Activated CD4-positive, alpha-beta T cell treated with anti-CD3 and anti-CD28 coated beads for 48 hours (primary cell): ENCODE measurements at regions not wholly inside any gene's neighbourhood (a gene's known extent, or its start where the extent isn't known, plus 50 kb on each side); places are given as distances from the start of the nearest gene placed in this dataset.
A peak's percentile ranks its signal among the peaks of the same experiment; 100 is the strongest.
"Not testable (repeated sequence)": the region's sequence is repeated elsewhere in the genome, so short reads cannot be mapped to it uniquely, and the experiment has no call there.

ENCODE experiments used
- DNase-seq: peaks from one replicate; pipeline ENCODE4 v3.0.0-alpha.2; 2020

- DNase-seq: not testable (repeated sequence)
Measured at GRCh38 chr12:76292891-76293290, 55.3 kb downstream of the BBS10 start.

- not testable (repeated sequence) for DNase-seq
Measured at GRCh38 chr12:76292305-76292704, 55.9 kb downstream of the BBS10 start.

DNA sequence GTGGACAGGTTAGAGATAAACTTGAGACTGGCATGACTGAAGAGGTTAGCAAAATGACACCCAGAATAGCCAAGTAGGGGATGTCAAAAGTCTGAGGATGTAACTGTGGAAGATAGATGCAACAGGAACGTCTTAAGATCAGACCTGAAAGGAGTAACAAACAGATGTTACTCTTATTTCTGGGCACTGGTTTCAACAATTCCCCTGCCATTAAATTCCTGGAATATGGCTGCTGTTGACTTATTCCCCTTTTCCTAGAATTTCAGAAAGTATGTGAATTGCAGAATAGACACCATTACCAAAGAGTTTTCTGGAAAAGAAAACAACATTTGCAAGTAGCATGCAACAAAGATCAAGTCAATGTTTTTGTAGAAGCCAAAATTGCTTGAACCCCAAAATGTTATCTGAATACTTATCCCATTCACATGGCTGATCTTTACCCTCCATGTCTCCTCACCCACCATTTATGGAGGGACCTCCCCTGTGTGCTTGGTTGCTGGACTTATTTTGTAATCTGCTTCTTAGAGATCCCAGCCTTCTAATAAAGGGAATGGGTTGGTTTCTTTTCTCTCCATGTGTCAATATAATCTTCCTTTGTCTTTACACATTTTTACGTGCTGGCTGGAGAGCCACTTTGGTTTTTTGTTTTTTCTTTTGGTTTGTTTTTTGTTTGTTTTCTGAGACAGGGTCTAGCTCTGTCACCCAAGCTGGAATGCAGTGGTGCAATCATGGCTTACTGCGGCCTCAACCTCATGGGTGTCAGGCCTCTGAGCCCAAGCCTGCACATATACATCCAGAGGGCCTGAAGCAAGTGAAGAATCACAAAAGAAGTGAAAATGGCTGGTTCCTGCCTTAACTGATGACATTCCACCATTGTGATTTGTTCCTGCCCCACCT lies 57.0 kb downstream of the BBS10 start:
- no peak for DNase-seq

DNA sequence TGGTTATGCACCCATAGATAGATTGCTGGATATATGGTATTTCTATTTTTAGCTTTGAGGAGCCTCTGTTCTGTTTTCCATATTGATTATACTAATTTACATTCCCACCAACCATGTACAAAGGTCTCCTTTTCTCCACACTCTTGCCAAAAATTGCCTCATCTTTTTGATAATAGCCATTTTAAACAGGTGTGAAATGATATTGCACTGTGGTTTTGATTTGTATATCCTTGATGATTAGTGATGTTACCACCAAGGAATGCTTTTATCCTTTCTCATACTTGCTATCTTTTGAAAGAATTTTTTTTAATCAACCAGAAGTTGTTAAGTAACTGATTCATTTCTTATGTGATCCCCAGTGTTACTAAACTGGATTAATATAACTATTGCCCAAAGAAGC lies 60.0 kb downstream of the BBS10 start:
- DNase-seq: no peak

DNA sequence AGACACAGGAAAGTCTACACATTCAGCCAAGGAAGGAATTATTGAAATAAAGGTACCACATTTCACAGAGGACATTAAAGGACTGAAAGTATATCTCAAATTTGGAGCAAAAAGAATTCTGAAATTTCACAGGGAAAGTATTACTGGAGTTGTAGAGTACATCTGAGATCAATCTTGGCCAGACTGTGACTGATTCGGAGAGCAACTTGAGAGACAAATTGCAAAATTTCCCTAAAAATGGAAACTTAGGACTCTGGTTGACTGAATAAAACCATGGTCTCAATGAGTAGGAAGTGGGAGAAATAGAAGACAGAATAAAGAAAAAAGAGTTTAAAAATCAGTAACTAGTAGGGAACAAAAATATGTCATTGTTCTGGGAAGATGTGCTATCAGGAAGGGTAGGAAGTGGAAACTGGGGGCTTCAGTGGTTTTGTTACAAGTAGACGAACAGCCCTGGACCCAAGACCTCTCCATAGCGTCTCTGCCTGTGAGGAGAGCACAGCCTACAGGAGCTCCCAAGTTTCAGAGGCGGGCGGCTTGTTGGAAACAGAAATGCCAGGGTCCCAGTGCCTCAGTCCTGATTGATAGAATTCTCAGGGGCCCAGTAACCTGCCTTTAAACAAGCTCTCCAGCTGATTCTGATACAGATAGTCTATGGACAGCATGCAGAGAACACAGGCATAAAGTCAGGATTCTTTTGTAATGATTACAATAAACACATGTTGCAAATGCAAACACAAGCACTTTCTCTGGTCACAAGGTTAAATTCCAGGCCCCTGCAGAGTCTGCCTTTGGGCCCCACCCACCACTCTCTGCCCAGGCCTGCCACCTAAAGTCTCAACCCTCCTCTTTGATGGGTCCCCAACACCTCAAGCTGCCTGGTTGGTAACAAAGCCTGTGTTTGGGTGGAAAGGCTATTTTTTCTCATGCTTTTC lies 63.1 kb downstream of the BBS10 start:
- no peak for DNase-seq

GRCh38 chr12:76282744-76283143 lies 65.5 kb downstream of the BBS10 start:
- no peak for DNase-seq

DNA sequence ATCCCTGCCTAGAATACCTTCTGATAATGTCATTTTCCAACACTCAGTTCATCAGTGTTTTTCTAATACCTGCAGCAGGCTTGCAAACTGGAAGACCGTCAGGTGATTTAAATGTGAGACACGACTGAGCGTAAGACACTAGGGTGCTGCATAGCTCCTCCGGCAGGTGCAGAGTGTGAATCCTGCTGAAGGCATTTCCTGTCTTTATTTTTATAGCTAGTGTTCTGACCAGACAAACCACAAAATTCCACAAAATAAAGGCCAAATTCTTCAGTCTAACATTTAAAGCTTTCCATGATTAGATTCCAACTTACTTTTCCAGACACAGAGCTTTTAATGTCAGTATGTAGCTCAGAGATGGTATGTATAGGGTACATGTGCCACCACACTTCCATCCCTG lies 70.7 kb downstream of the BBS10 start:
- DNase-seq: no peak

GRCh38 chr12:76276499-76277151 lies 71.6 kb downstream of the BBS10 start:
- no peak for DNase-seq

- no peak for DNase-seq
Measured at GRCh38 chr12:76275511-76276093, 72.6 kb downstream of the BBS10 start.

- peak; percentile 57 for DNase-seq
Measured at GRCh38 chr12:76274420-76275083, 73.7 kb downstream of the BBS10 start.

GRCh38 chr12:76272287-76272686 lies 75.9 kb downstream of the BBS10 start:
- DNase-seq: no peak

GRCh38 chr12:76270657-76271358 lies 77.4 kb downstream of the BBS10 start:
- DNase-seq: no peak

DNA sequence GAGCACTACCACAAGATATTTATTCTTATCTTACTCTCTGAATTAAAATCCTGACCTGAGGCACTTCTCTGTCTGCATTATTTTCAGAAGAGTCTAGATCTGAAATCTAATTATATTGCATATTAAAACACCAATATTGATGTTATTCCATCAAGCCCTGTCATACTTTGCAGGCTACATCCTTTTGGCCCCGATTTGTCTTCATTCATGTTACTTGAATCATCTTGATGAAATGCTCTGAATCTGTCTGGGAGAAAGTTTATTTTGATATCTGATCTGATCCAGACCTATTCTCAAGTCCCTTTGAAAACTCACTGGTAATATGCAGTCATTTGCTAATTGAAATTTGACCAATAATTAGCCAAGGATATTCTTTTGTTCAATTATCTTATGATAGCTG lies 79.9 kb downstream of the BBS10 start:
- no peak for DNase-seq

DNA sequence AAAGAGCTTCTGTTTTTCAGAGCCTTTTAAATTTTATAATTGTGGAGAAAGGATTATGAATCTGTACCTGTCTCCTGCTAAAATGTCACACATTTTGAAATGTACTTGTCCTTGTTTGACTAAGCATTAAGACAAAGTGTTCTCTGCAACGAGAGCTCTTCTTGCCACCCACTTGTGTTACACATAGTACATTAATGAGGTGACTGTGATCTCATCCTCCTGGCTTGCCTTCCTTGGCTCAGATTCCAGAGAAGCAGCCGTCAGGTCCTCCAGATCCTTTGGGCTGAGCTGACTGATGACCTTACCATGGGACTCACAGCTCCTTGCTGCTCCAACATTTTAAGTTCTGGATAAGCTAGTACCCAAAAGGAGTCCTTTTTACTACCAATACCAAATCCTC lies 81.4 kb downstream of the BBS10 start:
- DNase-seq: no peak

DNA sequence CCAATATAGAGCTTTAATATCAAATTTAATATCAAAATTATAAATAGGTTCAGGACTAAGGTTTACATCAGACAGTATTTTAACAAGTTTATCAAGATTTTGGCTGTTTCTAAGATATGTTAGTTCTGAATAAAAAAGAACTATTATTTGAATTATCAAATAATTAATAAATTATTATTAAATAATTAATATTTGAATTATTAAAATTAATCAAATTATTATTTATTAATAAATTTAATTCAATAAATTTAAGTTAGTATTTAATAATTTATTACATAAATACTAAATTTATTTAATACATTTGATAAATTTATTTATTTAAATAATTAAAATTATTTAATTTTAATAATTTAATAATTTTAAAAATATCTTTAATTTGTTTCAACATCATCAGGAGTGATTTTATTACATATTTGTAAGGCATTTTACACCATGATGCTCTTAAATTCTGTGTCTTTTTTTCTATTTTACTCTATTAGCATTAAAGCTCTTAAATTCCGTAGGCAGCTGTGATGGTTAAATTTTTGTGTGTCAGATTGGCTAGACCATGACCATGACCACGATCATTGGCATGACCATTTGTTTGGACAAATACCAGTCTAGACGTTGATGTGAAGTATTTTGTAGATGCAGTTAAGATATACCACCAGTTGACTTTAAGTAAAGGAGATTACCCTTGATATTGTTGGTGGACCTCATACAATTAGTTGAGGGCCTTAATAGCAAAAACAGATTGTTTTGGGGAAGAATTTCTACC lies 82.6 kb downstream of the BBS10 start:
- DNase-seq: no peak

DNA sequence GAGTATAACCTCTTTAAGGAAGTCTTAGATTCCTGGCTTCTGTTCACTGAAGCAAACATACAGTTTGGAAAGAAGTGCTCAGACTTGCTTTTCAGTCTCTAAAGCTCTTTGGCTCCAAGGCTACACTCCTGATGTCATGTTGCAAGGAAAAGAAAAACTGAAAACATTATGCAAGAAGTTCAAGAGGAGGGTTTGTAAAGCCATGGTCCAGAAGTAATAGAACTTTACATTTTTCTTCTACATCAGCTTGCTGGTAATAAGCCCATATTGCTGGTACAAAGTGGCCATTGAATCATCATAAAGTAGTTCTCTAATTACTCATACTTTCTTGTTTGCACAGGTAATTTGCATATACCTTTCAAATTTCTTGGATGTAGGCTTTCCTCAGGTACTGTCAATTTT lies 83.6 kb downstream of the BBS10 start:
- DNase-seq: no peak

DNA sequence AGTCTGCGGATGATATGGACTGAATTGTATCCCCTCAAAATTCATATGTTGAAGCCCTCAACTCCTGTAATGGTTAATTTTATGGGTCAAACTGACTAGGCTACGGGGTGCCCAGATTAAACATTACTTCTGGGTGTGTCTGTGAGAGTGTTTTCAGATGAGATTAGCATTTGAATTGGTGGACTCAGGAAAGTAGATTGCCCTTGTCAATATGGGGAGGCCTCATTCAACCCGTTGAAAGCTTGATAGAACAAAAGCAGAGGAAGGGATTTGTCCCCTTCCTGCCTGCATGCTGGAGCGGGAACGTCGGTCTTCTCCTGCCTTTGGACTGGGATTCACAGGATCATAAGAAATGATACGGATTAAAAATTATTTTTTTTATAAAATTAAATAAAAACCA lies 84.5 kb downstream of the BBS10 start:
- DNase-seq: no peak

- no peak for DNase-seq
Measured at GRCh38 chr12:76260390-76260748, 87.8 kb downstream of the BBS10 start.

- DNase-seq: no peak
Measured at GRCh38 chr12:76259660-76260389, 88.4 kb downstream of the BBS10 start.

- no peak for DNase-seq
Measured at GRCh38 chr12:76259106-76259505, 89.1 kb downstream of the BBS10 start.
